ENCODE measurements at regions not wholly inside any gene's neighbourhood (a gene's known extent, or its start where the extent isn't known, plus 50 kb on each side); places are given as distances from the start of the nearest gene placed in this dataset.

DNA sequence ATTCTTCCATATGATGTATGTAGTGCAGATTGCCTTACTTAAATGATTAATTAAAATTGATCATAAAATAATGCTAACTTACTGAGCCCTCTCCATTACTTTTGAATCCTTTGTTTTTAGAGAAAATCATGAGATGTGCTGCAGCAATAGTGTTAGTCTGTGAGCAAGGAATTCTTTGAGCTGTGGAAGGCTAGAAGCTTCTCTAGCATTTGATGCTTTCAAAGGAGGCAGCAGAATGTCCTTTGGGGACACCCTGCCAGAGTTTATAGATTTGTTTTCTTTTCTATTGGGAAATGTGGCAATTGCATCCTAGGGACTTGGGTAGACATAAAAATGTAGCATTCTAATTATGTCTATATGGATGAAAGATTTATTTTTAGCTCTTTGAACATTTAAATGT is 284.1 kb upstream of the SMIM30 start:
- Histone ChIP-seq H2AFZ (ENCODE audit: low read depth) (no peak overlapping the region), H3K27ac (ENCODE audit: low read depth in 2 of 2, low read length in 1 of 2) (no peak overlapping the region), H3K4me2 (no peak overlapping the region), H3K27me3 (ENCODE audit: insufficient read depth) (no peaks in the 10 kb centered on the region), H4K20me1 (ENCODE audit: insufficient read depth) (no peaks in the 10 kb centered on the region), H3K9ac (no peak overlapping the region), H3F3A (replicated peaks; ENCODE audit: insufficient read depth) (no peaks in the 10 kb centered on the region), H3K4me1 (ENCODE audit: control insufficient read depth in 1 of 2, insufficient read depth in 2 of 2, low read depth in 1 of 2, low read length in 1 of 2) (peaks cover 0 to 2% of the 10 kb centered on the region in 2 experiments; a peak in 1 of 4 replicates), H3K36me3 (replicated peaks in 1 of 2; ENCODE audit: control insufficient read depth in 1 of 2, insufficient read depth in 2 of 2, low read length in 1 of 2) (no peaks in the 10 kb centered on the region), H3K4me3 (ENCODE audit: low read depth in 2 of 2, low read length in 1 of 2) (no peak overlapping the region), H3K79me2 (ENCODE audit: insufficient read depth) (no peaks in the 10 kb centered on the region), H3K9me2 (no peaks in the 10 kb centered on the region), H3K9me3 (no peaks in the 10 kb centered on the region)
- TF ChIP-seq TCF12 (IDR thresholded peaks at IDR 0.05) = no peak
- ChIA-PET POLR2A (no interaction called here), CTCF (interaction anchor here (0.6 to 3.9 kb wide), 6 partner anchors 8 to 1121 kb away, joined by 3 to 28 read pairs (median 4); no protein-coding TSS in a partner anchor)
- DNase-seq = no peak

DNA sequence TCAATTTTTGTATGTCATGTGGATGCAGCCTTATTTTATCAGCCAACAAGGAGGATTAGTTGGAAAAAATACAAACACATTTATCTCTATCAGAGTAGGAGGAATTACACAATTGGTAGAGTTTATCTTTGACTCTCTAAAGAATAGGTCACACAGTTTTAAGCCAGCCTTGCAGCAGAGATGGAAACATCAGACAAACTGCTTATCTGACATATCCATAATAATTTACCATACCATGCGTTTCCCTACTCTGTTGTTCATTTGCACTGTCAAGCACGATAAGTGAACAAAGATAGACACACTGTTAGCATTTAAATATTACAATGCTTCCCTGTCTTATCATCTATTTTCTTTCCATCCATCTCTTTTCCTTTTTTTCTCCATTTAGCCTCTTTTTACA is 283.7 kb upstream of the SMIM30 start:
- ChIA-PET CTCF (interaction anchor here (0.6 to 3.9 kb wide), 8 partner anchors 9 to 1120 kb away, joined by 3 to 28 read pairs (median 4); no protein-coding TSS in a partner anchor), POLR2A (no interaction called here)
- Histone ChIP-seq H3K27me3 (ENCODE audit: insufficient read depth) (no peaks in the 10 kb centered on the region), H3F3A (replicated peaks; ENCODE audit: insufficient read depth) (no peaks in the 10 kb centered on the region), H3K4me3 (ENCODE audit: low read depth in 2 of 2, low read length in 1 of 2) (no peak overlapping the region), H4K20me1 (ENCODE audit: insufficient read depth) (no peaks in the 10 kb centered on the region), H3K79me2 (ENCODE audit: insufficient read depth) (no peaks in the 10 kb centered on the region), H3K4me2 (no peak overlapping the region), H2AFZ (ENCODE audit: low read depth) (no peak overlapping the region), H3K9me2 (no peaks in the 10 kb centered on the region), H3K9me3 (no peaks in the 10 kb centered on the region), H3K36me3 (replicated peaks in 1 of 2; ENCODE audit: control insufficient read depth in 1 of 2, insufficient read depth in 2 of 2, low read length in 1 of 2) (no peaks in the 10 kb centered on the region), H3K4me1 (ENCODE audit: control insufficient read depth in 1 of 2, insufficient read depth in 2 of 2, low read depth in 1 of 2, low read length in 1 of 2) (peaks cover 0 to 2% of the 10 kb centered on the region in 2 experiments; a peak in 1 of 4 replicates), H3K9ac (no peak overlapping the region), H3K27ac (ENCODE audit: low read depth in 2 of 2, low read length in 1 of 2) (no peak overlapping the region)
- DNase-seq = peak; percentile 10
- 8% methylated on average over 2 of the region's 2 CpGs for WGBS (ENCODE audit: low lambda C conversion rate)
- no peak for TF ChIP-seq RAD21 (IDR thresholded peaks at IDR 0.05; ENCODE audit: low read length)
- no peak for TF ChIP-seq EZH2phosphoT487 (IDR thresholded peaks at IDR 0.05; ENCODE audit: borderline replicate concordance, low read depth)
- TF ChIP-seq, protein P1, sequence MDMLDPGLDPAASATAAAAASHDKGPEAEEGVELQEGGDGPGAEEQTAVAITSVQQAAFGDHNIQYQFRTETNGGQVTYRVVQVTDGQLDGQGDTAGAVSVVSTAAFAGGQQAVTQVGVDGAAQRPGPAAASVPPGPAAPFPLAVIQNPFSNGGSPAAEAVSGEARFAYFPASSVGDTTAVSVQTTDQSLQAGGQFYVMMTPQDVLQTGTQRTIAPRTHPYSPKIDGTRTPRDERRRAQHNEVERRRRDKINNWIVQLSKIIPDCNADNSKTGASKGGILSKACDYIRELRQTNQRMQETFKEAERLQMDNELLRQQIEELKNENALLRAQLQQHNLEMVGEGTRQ (IDR thresholded peaks at IDR 0.05; ENCODE audit: borderline replicate concordance, low read depth, low read length) = no peak
- no peak for TF ChIP-seq FOXM1 (IDR thresholded peaks at IDR 0.05; ENCODE audit: low read depth)
- TF ChIP-seq YY1 (IDR thresholded peaks at IDR 0.05; ENCODE audit: low read depth) = no peak
- no peak for TF ChIP-seq NRF1 (IDR thresholded peaks at IDR 0.05; ENCODE audit: low read depth, low read length)
- TF ChIP-seq, protein P2, sequence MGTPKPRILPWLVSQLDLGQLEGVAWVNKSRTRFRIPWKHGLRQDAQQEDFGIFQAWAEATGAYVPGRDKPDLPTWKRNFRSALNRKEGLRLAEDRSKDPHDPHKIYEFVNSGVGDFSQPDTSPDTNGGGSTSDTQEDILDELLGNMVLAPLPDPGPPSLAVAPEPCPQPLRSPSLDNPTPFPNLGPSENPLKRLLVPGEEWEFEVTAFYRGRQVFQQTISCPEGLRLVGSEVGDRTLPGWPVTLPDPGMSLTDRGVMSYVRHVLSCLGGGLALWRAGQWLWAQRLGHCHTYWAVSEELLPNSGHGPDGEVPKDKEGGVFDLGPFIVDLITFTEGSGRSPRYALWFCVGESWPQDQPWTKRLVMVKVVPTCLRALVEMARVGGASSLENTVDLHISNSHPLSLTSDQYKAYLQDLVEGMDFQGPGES (IDR thresholded peaks at IDR 0.05; ENCODE audit: low read depth, low read length) = no peak
- peak; percentile 92 for TF ChIP-seq GATA2 (CRISPR knock-in tag; IDR thresholded peaks at IDR 0.05)
- TF ChIP-seq TAF1 (IDR thresholded peaks at IDR 0.05; ENCODE audit: borderline replicate concordance, low read depth, low read length) = no peak
- TF ChIP-seq, protein P3, sequence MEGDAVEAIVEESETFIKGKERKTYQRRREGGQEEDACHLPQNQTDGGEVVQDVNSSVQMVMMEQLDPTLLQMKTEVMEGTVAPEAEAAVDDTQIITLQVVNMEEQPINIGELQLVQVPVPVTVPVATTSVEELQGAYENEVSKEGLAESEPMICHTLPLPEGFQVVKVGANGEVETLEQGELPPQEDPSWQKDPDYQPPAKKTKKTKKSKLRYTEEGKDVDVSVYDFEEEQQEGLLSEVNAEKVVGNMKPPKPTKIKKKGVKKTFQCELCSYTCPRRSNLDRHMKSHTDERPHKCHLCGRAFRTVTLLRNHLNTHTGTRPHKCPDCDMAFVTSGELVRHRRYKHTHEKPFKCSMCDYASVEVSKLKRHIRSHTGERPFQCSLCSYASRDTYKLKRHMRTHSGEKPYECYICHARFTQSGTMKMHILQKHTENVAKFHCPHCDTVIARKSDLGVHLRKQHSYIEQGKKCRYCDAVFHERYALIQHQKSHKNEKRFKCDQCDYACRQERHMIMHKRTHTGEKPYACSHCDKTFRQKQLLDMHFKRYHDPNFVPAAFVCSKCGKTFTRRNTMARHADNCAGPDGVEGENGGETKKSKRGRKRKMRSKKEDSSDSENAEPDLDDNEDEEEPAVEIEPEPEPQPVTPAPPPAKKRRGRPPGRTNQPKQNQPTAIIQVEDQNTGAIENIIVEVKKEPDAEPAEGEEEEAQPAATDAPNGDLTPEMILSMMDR (IDR thresholded peaks at IDR 0.05) = no peak
- TF ChIP-seq RCOR1 (IDR thresholded peaks at IDR 0.05; ENCODE audit: low read length) = peak; percentile 59; the same call in 1 of the 2 replicates
- TF ChIP-seq EP300 (IDR thresholded peaks at IDR 0.05; ENCODE audit: borderline replicate concordance in 1 of 2, low read depth in 1 of 2, low read length in 1 of 2) = peak in 1 of 2 experiments; percentile 50; a peak in 1 of 4 replicates
- TF ChIP-seq, protein P4, sequence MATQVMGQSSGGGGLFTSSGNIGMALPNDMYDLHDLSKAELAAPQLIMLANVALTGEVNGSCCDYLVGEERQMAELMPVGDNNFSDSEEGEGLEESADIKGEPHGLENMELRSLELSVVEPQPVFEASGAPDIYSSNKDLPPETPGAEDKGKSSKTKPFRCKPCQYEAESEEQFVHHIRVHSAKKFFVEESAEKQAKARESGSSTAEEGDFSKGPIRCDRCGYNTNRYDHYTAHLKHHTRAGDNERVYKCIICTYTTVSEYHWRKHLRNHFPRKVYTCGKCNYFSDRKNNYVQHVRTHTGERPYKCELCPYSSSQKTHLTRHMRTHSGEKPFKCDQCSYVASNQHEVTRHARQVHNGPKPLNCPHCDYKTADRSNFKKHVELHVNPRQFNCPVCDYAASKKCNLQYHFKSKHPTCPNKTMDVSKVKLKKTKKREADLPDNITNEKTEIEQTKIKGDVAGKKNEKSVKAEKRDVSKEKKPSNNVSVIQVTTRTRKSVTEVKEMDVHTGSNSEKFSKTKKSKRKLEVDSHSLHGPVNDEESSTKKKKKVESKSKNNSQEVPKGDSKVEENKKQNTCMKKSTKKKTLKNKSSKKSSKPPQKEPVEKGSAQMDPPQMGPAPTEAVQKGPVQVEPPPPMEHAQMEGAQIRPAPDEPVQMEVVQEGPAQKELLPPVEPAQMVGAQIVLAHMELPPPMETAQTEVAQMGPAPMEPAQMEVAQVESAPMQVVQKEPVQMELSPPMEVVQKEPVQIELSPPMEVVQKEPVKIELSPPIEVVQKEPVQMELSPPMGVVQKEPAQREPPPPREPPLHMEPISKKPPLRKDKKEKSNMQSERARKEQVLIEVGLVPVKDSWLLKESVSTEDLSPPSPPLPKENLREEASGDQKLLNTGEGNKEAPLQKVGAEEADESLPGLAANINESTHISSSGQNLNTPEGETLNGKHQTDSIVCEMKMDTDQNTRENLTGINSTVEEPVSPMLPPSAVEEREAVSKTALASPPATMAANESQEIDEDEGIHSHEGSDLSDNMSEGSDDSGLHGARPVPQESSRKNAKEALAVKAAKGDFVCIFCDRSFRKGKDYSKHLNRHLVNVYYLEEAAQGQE (IDR thresholded peaks at IDR 0.05; ENCODE audit: low read depth, low read length) = no peak
- TF ChIP-seq, protein P5, sequence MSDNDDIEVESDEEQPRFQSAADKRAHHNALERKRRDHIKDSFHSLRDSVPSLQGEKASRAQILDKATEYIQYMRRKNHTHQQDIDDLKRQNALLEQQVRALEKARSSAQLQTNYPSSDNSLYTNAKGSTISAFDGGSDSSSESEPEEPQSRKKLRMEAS (IDR thresholded peaks at IDR 0.05; ENCODE audit: low read depth) = no peak
- no peak for TF ChIP-seq ELF1 (IDR thresholded peaks at IDR 0.05)
- TF ChIP-seq, protein P6, sequence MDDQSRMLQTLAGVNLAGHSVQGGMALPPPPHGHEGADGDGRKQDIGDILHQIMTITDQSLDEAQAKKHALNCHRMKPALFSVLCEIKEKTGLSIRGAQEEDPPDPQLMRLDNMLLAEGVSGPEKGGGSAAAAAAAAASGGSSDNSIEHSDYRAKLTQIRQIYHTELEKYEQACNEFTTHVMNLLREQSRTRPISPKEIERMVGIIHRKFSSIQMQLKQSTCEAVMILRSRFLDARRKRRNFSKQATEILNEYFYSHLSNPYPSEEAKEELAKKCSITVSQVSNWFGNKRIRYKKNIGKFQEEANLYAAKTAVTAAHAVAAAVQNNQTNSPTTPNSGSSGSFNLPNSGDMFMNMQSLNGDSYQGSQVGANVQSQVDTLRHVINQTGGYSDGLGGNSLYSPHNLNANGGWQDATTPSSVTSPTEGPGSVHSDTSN (IDR thresholded peaks at IDR 0.05) = no peak
- TF ChIP-seq TEAD4 (IDR thresholded peaks at IDR 0.05; ENCODE audit: borderline replicate concordance, insufficient read depth) = no peak
- TF ChIP-seq RFX5 (IDR thresholded peaks at IDR 0.05; ENCODE audit: low read length) = no peak
- no peak for TF ChIP-seq JUND (IDR thresholded peaks at IDR 0.05)
- no peak for TF ChIP-seq MXI1 (IDR thresholded peaks at IDR 0.05; ENCODE audit: low read depth, low read length)
